Uterus (tissue), 2 donors: ENCODE measurements at regions not wholly inside any gene's neighbourhood (a gene's known extent, or its start where the extent isn't known, plus 50 kb on each side); places are given as distances from the start of the nearest gene placed in this dataset.

Source experiments
- CTCF ChIP-seq, 4 experiments: fragments of 200-600 bp in 2 of 4; fragments of 450-650 bp in 2 of 4; sonication (generic) in 2 of 4; IDR thresholded peaks; one replicate each; pipeline ENCODE4 v1.5.1; 2016 to 2019; ENCODE audit warnings: antibody characterized with exemption in 4 of 4, mild to moderate bottlenecking in 2 of 4, moderate library complexity in 1 of 4
- POLR2A ChIP-seq, 2 donors: fragments of 450-650 bp; IDR thresholded peaks; one replicate each; pipeline ENCODE4 v1.6.1; 2016; ENCODE audit warnings: antibody characterized with exemption in 2 of 2, mild to moderate bottlenecking in 1 of 2, moderate library complexity in 1 of 2

- TF ChIP-seq POLR2A (IDR thresholded peaks at IDR 0.05) (no peak), CTCF (IDR thresholded peaks at IDR 0.05) (no peak)
Observed at GRCh38 chr4:27472364-27472763, 611.7 kb downstream of the STIM2 start.
